ENCODE measurements at regions not wholly inside any gene's neighbourhood (a gene's known extent, or its start where the extent isn't known, plus 50 kb on each side); places are given as distances from the start of the nearest gene placed in this dataset.
"Not testable (repeated sequence)": the region's sequence is repeated elsewhere in the genome, so short reads cannot be mapped to it uniquely, and the experiment has no call there.

GRCh38 chr1:245031041-245031440 is 123.7 kb upstream of the KIF26B start:
- DNase-seq (ENCODE audit: low read depth in 4 of 4, low spot score in 1 of 4), result no peak

GRCh38 chr1:245026247-245026646 is 128.5 kb upstream of the KIF26B start:
- DNase-seq (ENCODE audit: low read depth in 4 of 4, low spot score in 1 of 4), result no peak

- no peak for DNase-seq (ENCODE audit: low read depth in 4 of 4, low spot score in 1 of 4)
These were observed 129.3 kb upstream of the KIF26B start for GRCh38 chr1:245025525-245025924.

- no peak for DNase-seq (ENCODE audit: low read depth in 4 of 4, low spot score in 1 of 4)
These were observed 131.6 kb upstream of the KIF26B start for GRCh38 chr1:245023222-245023621.

GRCh38 chr1:245019910-245020486 is 134.8 kb upstream of the KIF26B start:
- no peak for DNase-seq (ENCODE audit: low read depth in 4 of 4, low spot score in 1 of 4)

GRCh38 chr1:245016700-245017099 is 138.1 kb upstream of the KIF26B start:
- no peak for DNase-seq (ENCODE audit: low read depth in 4 of 4, low spot score in 1 of 4)

GRCh38 chr1:245015031-245015430 is 139.8 kb upstream of the KIF26B start:
- DNase-seq (ENCODE audit: low read depth in 4 of 4, low spot score in 1 of 4), result no peak

- no peak for DNase-seq (ENCODE audit: low read depth in 4 of 4, low spot score in 1 of 4)
These were observed 140.3 kb upstream of the KIF26B start for GRCh38 chr1:245014247-245015029.

GRCh38 chr1:245010018-245010614 is 144.7 kb upstream of the KIF26B start:
- no peak for DNase-seq (ENCODE audit: low read depth in 4 of 4, low spot score in 1 of 4)

- no peak for DNase-seq (ENCODE audit: low read depth in 4 of 4, low spot score in 1 of 4)
These were observed 144.4 kb upstream of the HNRNPU start for GRCh38 chr1:245008761-245009160.

- no peak for DNase-seq (ENCODE audit: low read depth in 4 of 4, low spot score in 1 of 4)
These were observed 143.5 kb upstream of the HNRNPU start for GRCh38 chr1:245007852-245008251.

- no peak for DNase-seq (ENCODE audit: low read depth in 4 of 4, low spot score in 1 of 4)
These were observed 138.9 kb upstream of the HNRNPU start for GRCh38 chr1:245003246-245003645.

GRCh38 chr1:245001252-245001651 is 136.9 kb upstream of the HNRNPU start:
- no peak for DNase-seq (ENCODE audit: low read depth in 4 of 4, low spot score in 1 of 4)

- DNase-seq (ENCODE audit: low read depth in 4 of 4, low spot score in 1 of 4), result no peak
These were observed 136.5 kb upstream of the HNRNPU start for GRCh38 chr1:245000872-245001188.

- not testable (repeated sequence) for DNase-seq (ENCODE audit: low read depth in 4 of 4, low spot score in 1 of 4)
These were observed 135.3 kb upstream of the HNRNPU start for GRCh38 chr1:244999644-245000043.

GRCh38 chr1:244998717-244999346 is 134.5 kb upstream of the HNRNPU start:
- DNase-seq (ENCODE audit: low read depth in 4 of 4, low spot score in 1 of 4), result no peak

GRCh38 chr1:244995602-244996400 is 131.5 kb upstream of the HNRNPU start:
- no peak for DNase-seq (ENCODE audit: low read depth in 4 of 4, low spot score in 1 of 4)

GRCh38 chr1:244992833-244993232 is 128.5 kb upstream of the HNRNPU start:
- no peak for DNase-seq (ENCODE audit: low read depth in 4 of 4, low spot score in 1 of 4)

- DNase-seq (ENCODE audit: low read depth in 4 of 4, low spot score in 1 of 4), result no peak
These were observed 125.5 kb upstream of the HNRNPU start for GRCh38 chr1:244989813-244990212.

- DNase-seq (ENCODE audit: low read depth in 4 of 4, low spot score in 1 of 4), result no peak
These were observed 124.2 kb upstream of the HNRNPU start for GRCh38 chr1:244988521-244988920.

GRCh38 chr1:244980605-244981004 is 116.3 kb upstream of the HNRNPU start:
- DNase-seq (ENCODE audit: low read depth in 4 of 4, low spot score in 1 of 4), result no peak

Measured in stimulated activated CD4-positive, alpha-beta T cell treated with anti-CD3 and anti-CD28 coated beads, Interleukin-1b, Interleukin-23, amount 100 ng/mL, for 24 hours (primary cell).